IMR-90 (cell line): ENCODE measurements at regions not wholly inside any gene's neighbourhood (a gene's known extent, or its start where the extent isn't known, plus 50 kb on each side); places are given as distances from the start of the nearest gene placed in this dataset.

Experiments
- CEBPB ChIP-seq: IDR thresholded peaks from 2 replicates; pipeline ENCODE4 v1.6.1; 2012; ENCODE audit warnings: low read depth, low read length, improper control_type of control experiment
- CTCF ChIP-seq: conservative IDR thresholded peaks from 2 replicates; pipeline ENCODE4 v1.5.1; 2012; ENCODE audit warnings: mild to moderate bottlenecking, low read depth, low read length, improper control_type of control experiment
- POLR2A ChIP-seq: IDR thresholded peaks from 2 replicates; pipeline ENCODE4 v1.6.1; 2012; ENCODE audit warnings: mild to moderate bottlenecking, low read depth, low read length
- RAD21 ChIP-seq: IDR thresholded peaks from 2 replicates; pipeline ENCODE4 v1.6.1; 2012; ENCODE audit warnings: low read length, improper control_type of control experiment

DNA sequence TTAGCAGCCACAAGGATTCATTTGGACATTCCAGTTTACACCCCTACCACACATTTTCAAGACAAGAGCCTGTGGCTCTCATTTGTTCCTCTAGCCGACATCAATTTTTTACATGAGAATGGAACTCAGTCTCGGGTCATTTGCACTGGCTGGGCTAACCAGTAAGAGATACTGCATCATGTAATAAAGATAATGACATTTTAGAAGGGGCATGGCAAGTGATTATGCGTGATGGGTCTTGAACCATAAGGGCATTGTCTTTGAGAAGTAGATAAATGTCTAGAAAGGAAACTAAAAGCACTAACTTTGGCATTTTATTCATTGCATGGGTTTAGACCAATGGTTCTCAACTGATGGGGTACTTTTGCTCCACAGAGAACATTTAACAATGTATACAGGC, 146.0 kb upstream of the GRM7 start:
- no peak for TF ChIP-seq CTCF
- TF ChIP-seq RAD21 = no peak
- TF ChIP-seq CEBPB = no peak
- TF ChIP-seq POLR2A = no peak
